AG04450 (cell line): ENCODE measurements at regions not wholly inside any gene's neighbourhood (a gene's known extent, or its start where the extent isn't known, plus 50 kb on each side); places are given as distances from the start of the nearest gene placed in this dataset.

Experiments used
- CTCF ChIA-PET: fragments of 300-600, 350-600 bp; formaldehyde crosslinking; extraction: SDS; loops from one replicate; lab custom pipeline; 2022; ENCODE audit warnings: antibody characterized with exemption, inconsistent platforms; lab: Charles Lee
- POLR2A ChIA-PET: fragments of 350-600 bp; formaldehyde crosslinking; extraction: SDS; loops from one replicate; lab custom pipeline; 2021; ENCODE audit warnings: antibody characterized with exemption, inconsistent platforms; lab: Yijun Ruan, JAX
- DNase-seq: peaks from one replicate; pipeline ENCODE4 v3.0.0-alpha.2; 2011; ENCODE audit warnings: low read depth, low spot score
- H3K27ac ChIP-seq: one replicate; pipeline ENCODE4 v1.5.1; 2012; ENCODE audit warnings: low read depth, low read length, control low read depth
- H3K27me3 ChIP-seq: one replicate; pipeline ENCODE4 v1.6.0; 2012; ENCODE audit warnings: low read length; ENCODE audit not compliant: control insufficient read depth, insufficient read depth
- H3K4me3 ChIP-seq: 2 replicates; pipeline ENCODE4 v1.5.1; 2011; ENCODE audit warnings: mild to moderate bottlenecking, low read depth, low read length, control low read depth
- H3K9me3 ChIP-seq: 2 replicates; pipeline ENCODE4 v1.5.1; 2012; ENCODE audit warnings: low read length; ENCODE audit not compliant: control insufficient read depth, insufficient read depth
- CTCF ChIP-seq: IDR thresholded peaks from 2 replicates; pipeline ENCODE4 v1.5.1; 2011; ENCODE audit warnings: low read depth, low read length, control low read depth, inconsistent platforms

DNA sequence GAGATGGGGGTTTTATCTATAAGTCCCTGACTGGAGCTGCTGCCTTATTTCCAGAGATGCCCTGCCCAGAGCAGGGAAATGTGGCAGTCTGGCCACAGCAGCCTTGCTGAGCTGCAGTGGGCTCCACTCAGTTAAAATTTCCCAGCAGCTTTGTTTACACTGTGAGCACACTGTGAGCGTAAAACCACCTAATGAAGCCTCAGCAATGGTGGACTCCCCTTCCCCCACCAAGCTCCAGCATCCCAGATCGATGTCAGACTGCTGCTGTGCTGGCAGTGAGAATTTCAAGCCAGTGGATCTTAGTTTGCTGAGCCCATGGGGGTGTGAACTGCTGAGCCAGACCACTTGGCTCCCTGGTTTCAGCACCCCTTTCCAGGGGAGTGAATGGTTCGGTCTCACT is 208.7 kb upstream of the RAI14 start:
- no peak for TF ChIP-seq CTCF
- Histone ChIP-seq H3K4me3 (no peak overlapping the region), H3K9me3 (no peaks in the 10 kb centered on the region), H3K27ac (no peak overlapping the region), H3K27me3 (peaks cover 28% of the 10 kb centered on the region)
- CTCF ChIA-PET: interaction anchor here (1.3 kb wide), 1 partner anchor 450 kb away, joined by 3 read pairs; no protein-coding TSS in a partner anchor
- POLR2A ChIA-PET: no interaction called here
- no peak for DNase-seq

GRCh38 chr5:34449639-34450038 is 206.5 kb upstream of the RAI14 start:
- ChIA-PET POLR2A (no interaction called here), CTCF (interaction anchor here (6.0 kb wide), 1 partner anchor 453 kb away, joined by 44 read pairs; no protein-coding TSS in a partner anchor)
- Histone ChIP-seq H3K27me3 (peaks cover 26% of the 10 kb centered on the region), H3K9me3 (no peaks in the 10 kb centered on the region), H3K27ac (no peak overlapping the region), H3K4me3 (no peak overlapping the region)
- no peak for DNase-seq
- TF ChIP-seq CTCF: no peak

- CTCF ChIA-PET: interaction anchor here (6.0 kb wide), 1 partner anchor 453 kb away, joined by 44 read pairs; no protein-coding TSS in a partner anchor
Observed at GRCh38 chr5:34450338-34450737, 205.8 kb upstream of the RAI14 start.

GRCh38 chr5:34452170-34452828 is 203.8 kb upstream of the RAI14 start:
- peak; percentile 70 for TF ChIP-seq CTCF
- ChIA-PET POLR2A (no interaction called here), CTCF (interaction anchor here (0.8 to 6.0 kb wide), 5 partner anchors 450 to 512 kb away, joined by 3 to 44 read pairs (median 3); no protein-coding TSS in a partner anchor)
- H3K4me3 ChIP-seq: no peak overlapping the region
- no peaks in the 10 kb centered on the region for H3K9me3 ChIP-seq
- DNase-seq: peak; percentile 10
- no peak overlapping the region for H3K27ac ChIP-seq
- peaks cover 18% of the 10 kb centered on the region for H3K27me3 ChIP-seq

More at GRCh38 chr5:34450338-34450737, 205.8 kb upstream of the RAI14 start:
- H3K4me3 ChIP-seq: no peak overlapping the region
- POLR2A ChIA-PET: no interaction called here
- H3K27me3 ChIP-seq: peaks cover 26% of the 10 kb centered on the region
- H3K27ac ChIP-seq: no peak overlapping the region
- TF ChIP-seq CTCF: no peak
- H3K9me3 ChIP-seq: no peaks in the 10 kb centered on the region
- DNase-seq: no peak

DNA sequence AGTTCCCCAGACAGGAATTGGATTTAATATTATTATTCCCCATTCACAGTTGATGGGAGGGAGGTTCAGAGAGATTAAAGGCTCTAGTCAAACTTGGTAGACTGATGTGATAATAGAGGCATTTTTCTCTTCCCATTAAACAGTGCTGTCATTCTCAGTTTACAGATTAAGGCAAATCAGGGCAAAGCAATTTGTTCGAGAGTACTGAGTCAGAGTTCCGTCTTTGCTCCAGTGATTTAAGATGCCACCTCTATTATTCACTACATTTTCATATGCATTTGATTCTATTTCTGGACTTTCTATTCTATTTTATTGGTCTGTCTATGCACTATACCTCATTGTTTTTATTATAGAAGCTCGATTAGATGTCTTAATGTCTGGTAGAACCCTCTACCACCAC is 201.0 kb upstream of the RAI14 start:
- ChIA-PET CTCF (interaction anchor here (0.8 to 1.6 kb wide), 2 partner anchors 9 to 457 kb away, joined by 3 read pairs; no protein-coding TSS in a partner anchor), POLR2A (no interaction called here)
- peaks cover 7% of the 10 kb centered on the region for H3K27me3 ChIP-seq
- TF ChIP-seq CTCF: no peak
- no peak overlapping the region for H3K27ac ChIP-seq
- DNase-seq: no peak
- no peak overlapping the region for H3K4me3 ChIP-seq
- H3K9me3 ChIP-seq: peaks cover 3% of the 10 kb centered on the region; the same call in 1 of the 2 replicates
